Activated CD8-positive, alpha-beta memory T cell treated with anti-CD3 and anti-CD28 coated beads, Interleukin-2, amount 50 U/mL, for 4 hours (primary cell): ENCODE measurements at regions not wholly inside any gene's neighbourhood (a gene's known extent, or its start where the extent isn't known, plus 50 kb on each side); places are given as distances from the start of the nearest gene placed in this dataset.

Source experiments
- DNase-seq: peaks from one replicate; pipeline ENCODE4 v3.0.0-alpha.2; 2020

DNA sequence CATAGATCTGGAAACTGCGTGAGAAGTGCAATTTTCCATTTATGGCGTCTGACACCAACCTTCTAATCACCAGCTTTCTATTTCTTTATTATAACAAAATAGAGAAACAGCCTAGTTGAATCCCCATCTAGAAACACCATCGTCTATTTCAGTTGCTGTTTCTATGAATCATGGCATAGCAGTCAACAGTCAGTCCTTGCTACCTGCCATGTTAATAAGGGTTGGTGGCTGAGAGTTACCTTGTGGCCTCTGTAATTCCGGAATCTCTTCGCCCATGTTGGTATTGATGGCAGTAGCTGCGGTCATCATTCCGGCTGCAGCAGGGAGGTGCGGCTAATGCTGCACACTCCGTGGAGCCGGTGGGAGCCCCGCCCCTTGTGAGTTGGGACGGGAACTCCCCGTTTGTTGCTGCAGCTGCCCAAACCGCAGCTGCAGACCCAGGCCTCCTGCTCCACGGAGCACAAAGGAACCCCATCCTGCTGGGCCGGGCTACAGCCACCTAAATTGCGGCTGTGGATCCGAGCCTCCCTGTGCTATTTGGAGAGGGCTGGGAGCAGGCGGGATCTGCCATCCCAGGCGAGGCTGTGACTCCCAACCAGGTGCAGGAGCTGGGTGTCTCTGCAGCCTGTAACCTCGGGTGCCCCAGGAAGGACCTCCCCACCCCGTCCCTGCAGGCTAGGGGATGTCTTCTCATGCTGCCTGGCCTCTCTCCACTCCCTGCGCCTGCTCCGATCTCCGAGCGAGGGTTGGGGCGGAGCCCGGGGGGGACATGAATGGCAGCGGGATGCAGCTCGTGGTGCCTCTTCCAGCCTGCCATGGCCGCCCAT is 115.4 kb upstream of the STK26 start:
- no peak for DNase-seq

DNA sequence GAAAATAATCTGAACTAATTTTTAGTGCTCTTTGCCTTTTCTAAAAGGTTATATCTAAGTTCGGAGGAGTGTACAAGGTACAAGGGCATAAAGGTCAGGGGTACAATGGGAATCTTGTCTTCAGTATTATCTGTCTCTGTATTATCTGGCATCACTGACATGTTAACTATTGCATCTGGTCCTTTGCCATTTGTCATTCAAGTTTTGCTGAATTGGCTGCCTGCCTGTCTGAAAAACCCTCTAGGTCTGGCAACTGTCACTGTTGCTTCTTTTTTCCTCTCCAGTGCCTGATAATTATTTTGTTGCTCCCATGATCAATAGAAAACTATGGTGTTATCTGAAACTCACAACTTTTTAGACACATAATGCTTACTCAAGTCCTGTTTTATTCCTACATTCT is 112.5 kb upstream of the STK26 start:
- no peak for DNase-seq

DNA sequence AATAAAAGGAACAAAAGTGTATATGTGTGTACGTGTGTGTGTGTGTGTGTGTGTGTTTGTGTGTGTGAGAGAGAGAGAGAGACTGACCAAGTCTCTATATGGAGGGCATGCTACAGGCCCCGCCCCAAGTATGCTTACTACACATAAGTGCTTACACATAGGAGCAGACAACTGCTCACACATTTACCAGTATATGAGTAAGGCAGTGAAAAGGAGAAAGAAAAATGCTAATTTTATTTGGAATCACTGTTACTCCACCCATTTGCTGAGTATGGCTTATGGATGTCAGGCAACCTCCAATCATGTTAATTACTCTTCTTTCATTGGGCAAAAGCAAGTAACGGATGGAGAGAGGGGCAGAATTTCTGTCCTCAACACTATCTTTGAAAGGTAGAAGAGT is 107.6 kb upstream of the STK26 start:
- DNase-seq: no peak

DNA sequence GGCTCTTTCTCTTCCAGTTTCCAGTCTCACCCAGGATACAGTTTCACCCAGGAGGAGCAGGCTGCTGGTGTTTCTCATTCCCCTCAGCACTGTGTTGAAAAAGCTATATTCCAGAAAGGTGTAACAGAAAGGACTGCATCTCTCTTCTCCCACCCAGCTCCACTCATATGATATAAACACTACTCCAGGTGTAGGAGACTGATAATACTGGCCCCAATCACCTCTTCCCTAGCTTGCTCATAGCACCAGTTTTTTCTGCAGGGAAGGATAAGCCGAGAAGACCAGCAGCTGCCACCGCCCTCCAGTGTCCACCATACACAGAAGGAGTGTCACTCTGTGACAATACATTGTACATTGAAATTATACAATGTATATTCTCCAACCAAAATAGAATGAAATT is 105.5 kb upstream of the STK26 start:
- DNase-seq: no peak

DNA sequence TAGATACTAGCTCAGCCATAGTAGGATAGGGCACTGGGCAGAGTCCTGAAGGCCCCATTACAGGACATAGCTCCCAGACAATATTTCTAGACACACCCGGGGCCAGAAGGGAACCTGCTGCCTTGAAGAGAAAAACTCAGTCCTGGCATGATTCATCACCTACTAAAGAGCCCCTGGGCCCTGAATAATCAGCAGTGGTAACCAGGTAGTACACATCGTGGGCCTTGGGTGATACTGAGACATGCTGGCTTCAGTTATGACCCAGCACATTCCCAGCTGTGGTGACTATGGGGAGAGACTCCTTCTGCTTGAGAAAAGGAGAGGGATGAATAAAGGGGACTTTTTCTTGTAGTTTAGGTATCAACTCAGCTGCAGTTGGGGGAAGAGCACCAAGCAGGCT is 104.3 kb upstream of the STK26 start:
- no peak for DNase-seq

DNA sequence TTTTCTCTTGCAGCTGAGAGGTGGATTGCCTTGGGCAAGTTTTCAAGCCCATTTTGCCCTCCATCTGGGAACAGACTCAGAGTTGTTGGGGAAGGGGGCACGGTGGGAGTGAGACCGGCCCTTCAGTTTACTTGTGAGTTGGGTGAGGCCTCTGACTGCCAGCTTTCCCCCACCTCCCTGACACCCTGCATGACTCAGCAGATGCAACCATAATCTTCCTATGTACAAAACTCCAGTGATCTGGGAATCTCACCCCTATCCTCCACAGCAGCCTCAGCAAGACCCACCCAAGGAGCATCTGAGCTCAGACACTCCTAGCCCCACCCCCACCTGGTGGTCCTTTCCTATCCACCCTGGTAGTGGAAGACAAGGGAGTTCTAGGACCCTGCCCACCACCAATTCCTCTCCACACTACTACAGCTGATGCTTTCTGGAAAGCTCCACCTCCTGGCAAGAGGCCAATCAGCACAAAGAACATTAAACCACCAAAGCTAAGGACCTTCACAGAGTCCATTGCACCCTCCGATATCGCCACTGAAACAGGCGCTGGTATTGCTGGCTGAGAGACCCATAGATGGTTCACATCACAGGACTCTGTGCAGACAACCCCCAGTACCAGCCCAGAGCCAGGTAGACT is 99.4 kb upstream of the STK26 start:
- DNase-seq: no peak

DNA sequence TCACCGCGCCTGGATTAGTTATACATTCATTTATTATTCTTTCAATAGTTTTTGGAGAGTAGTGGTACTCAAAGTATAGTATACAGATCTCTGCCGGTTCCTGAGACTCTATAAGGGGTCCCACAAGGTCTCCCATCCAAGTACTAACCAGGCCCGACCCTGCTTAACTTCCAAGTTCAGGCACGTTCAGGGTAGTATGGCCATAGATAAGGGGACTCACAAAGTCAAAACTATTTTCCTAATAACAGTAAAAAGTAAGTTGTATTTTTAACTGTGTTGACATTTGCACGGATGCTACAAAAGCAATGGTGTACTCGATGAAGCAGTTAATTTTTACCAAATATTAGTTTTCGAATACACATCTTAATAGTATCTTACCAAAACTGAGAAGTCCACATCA is 84.4 kb upstream of the STK26 start:
- no peak for DNase-seq

DNA sequence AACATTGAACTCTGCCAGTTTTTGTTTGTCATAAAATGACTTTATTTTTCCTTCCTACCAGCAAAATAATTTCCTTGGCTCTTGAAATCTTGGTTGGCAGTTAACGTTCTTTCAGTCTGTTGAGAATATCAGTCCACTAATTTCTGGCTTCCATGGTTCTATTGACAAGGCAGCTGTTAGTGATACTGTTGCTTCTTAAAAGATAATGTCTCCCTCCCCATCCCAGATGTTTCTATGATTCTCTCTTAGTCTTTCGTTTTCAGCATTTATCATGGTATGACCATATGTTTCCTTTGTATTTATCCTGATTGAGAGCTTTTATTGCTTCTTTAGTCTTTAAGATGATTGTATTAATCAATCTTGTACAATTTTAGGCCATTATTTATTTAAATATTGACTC is 81.1 kb upstream of the STK26 start:
- DNase-seq: no peak

DNA sequence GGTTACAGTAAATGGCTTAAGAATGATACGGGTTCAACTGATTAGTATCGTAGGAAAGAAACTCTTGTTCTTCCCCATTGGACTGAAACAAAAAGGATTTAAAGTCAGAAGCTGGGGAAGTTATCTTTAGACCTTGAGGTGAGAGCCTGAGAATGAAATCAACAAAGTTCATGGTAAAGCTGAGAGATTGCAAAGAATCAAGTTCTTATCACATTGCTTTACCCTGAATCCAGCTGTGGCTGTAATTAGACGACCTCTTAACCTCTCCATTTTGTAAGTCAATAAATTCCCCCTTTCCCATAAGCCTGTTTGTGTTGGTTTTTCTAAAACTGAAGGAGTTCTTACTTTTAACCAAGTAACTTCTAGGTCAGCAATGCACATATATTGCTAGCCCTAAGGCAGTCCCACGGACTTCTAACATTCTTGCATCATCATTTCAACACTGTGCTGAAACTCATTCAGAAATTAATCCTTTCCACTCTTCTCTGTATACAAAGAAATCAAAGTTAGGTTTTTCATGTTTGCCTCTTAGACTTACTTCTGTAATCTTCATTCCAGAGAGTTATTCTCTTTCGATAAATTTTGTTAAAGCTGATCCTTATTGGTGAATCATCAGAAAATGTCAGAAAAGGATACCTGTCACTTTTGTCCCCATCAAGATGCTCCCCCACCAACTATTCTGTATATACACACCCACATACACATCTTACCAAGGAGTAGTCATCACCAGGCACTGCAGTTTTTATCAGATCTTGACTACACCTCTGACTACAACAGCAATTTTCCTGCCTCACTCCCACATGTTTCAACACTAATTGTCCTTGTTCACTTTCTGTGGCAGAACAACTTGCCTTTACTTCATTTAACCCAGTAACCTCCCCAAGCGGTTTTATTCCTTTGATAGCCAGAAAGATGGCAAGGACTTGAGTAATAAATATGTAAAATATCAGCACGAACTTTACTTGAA is 77.9 kb upstream of the STK26 start:
- DNase-seq: no peak

DNA sequence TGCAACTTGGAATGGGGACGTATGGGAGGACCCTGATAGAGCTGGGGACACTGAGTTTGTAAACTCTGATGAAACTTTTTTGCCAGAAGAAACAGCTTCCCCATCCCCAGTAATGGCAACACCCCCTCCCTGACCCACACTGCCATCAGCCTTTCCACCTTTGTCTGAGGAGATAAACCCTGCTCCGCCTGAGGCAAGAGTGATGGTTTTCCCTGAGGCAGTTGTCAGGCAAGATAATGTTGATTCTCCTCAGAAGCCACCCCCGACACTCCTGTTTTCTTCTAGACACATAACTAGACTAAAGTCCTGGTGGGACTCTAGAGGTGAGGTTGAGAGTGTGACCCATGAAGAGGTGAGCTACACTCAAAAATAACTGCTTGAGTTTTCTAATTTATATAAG is 71.9 kb upstream of the STK26 start:
- DNase-seq: no peak

DNA sequence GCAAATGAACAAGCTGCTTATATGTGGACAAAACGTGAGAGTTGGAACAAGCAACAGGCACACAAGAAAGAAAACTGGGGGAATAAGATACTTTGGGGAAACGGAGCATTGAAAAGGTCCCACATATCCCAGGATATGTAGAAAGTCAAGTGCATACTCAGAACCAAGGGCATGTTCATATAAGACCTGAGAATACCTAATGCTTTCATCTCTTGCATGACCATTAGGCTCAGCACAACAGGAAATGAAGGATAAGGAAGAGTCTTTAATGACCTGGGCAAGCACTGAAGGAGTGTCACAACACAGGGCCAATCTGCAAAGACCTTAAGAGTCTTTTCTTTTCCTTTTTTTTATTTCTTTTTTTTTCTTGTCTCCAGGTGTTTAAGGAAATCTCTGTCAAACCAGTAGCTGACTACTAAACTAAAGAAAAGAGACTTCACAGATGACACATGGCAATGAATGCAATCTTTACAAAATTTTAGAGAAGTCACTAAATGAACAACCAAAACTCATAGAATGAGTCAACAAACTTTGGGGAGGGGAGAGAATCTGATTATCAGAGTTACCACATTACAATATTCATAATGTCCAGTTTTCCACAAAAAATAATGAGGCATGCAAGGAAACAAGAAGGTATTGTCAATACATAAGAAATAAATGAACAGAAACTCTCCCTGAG is 67.9 kb upstream of the STK26 start:
- no peak for DNase-seq

DNA sequence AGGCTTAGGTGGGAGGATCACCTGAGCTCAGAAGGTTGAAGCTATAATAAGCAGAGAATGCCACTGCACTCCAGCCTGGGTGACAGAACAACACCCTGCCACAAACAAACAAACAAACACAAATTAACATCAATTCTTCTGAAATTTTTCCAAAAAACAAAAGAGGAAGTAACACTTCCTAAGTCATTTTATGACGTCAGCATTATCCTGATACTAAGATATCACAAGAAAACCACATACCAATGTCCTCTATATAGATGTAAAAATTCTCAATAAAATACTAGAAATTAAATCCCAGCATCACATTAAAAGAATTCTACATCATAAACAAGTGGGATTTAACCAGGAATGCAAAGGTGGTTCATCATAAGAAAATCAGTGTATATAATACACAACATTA is 64.4 kb upstream of the STK26 start:
- DNase-seq: no peak

DNA sequence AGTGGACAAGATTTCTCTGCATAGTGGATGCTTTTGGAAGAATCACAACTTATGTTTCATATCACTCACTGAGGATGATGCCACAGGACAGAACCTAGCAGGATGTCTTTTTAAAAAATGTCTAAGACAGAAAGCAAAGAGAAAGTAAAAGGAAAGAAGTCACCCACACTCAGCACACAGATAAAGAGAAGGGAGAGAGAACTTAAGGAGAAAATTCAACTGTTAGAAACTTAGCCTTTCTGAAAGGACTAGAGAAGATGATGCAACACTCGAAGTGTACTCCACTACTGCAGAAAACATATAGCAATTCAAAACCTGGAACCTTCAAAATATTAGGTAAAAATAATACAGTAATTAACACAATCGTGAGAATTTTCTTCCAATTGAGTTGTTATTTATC is 52.8 kb upstream of the STK26 start:
- no peak for DNase-seq
